ENCODE measurements at regions not wholly inside any gene's neighbourhood (a gene's known extent, or its start where the extent isn't known, plus 50 kb on each side); places are given as distances from the start of the nearest gene placed in this dataset.

- TF ChIP-seq ZNF510 (tag by site-specific recombination; IDR thresholded peaks at IDR 0.05; ENCODE audit: insufficient replicate concordance) (no peak), CTCF (tag by site-specific recombination; IDR thresholded peaks at IDR 0.05) (no peak), ZNF571 (tag by site-specific recombination; IDR thresholded peaks at IDR 0.05) (no peak), ZNF488 (tag by site-specific recombination; IDR thresholded peaks at IDR 0.05) (no peak), ZNF623 (tag by site-specific recombination; IDR thresholded peaks at IDR 0.05) (no peak), ZNF157 (tag by site-specific recombination; IDR thresholded peaks at IDR 0.05) (no peak), TSHZ1 (tag by site-specific recombination; IDR thresholded peaks at IDR 0.05; ENCODE audit: borderline replicate concordance) (no peak), ATF2 (tag by site-specific recombination; IDR thresholded peaks at IDR 0.05; ENCODE audit: low read depth) (no peak), ZNF148 (tag by site-specific recombination; IDR thresholded peaks at IDR 0.05; ENCODE audit: borderline replicate concordance) (no peak), ZNF768 (tag by site-specific recombination; IDR thresholded peaks at IDR 0.05) (no peak), ELK4 (IDR thresholded peaks at IDR 0.05; ENCODE audit: borderline replicate concordance, low read depth, low read length) (no peak), IKZF3 (tag by site-specific recombination; IDR thresholded peaks at IDR 0.05) (no peak)
- TF ChIP-seq, protein P1, sequence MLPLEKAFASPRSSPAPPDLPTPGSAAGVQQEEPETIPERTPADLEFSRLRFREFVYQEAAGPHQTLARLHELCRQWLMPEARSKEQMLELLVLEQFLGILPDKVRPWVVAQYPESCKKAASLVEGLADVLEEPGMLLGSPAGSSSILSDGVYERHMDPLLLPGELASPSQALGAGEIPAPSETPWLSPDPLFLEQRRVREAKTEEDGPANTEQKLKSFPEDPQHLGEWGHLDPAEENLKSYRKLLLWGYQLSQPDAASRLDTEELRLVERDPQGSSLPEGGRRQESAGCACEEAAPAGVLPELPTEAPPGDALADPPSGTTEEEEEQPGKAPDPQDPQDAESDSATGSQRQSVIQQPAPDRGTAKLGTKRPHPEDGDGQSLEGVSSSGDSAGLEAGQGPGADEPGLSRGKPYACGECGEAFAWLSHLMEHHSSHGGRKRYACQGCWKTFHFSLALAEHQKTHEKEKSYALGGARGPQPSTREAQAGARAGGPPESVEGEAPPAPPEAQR (tag by site-specific recombination; IDR thresholded peaks at IDR 0.05) = no peak
- TF ChIP-seq, protein P2, sequence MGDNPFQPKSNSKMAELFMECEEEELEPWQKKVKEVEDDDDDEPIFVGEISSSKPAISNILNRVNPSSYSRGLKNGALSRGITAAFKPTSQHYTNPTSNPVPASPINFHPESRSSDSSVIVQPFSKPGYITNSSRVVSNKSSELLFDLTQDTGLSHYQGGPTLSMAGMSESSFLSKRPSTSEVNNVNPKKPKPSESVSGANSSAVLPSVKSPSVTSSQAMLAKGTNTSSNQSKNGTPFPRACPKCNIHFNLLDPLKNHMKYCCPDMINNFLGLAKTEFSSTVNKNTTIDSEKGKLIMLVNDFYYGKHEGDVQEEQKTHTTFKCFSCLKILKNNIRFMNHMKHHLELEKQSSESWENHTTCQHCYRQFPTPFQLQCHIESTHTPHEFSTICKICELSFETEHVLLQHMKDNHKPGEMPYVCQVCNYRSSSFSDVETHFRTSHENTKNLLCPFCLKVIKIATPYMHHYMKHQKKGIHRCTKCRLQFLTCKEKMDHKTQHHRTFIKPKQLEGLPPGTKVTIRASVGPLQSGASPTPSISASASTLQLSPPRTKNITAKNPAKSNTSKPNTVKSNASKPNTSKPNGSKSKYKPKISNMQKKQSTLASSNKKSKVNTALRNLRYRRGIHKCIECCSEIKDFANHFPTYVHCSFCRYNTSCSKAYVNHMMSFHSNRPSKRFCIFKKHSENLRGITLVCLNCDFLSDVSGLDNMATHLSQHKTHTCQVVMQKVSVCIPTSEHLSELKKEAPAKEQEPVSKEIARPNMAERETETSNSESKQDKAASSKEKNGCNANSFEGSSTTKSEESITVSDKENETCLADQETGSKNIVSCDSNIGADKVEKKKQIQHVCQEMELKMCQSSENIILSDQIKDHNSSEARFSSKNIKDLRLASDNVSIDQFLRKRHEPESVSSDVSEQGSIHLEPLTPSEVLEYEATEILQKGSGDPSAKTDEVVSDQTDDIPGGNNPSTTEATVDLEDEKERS (tag by site-specific recombination; IDR thresholded peaks at IDR 0.05) = no peak
These were observed 310.0 kb upstream of the RUNX1 start for GRCh38 chr21:35359076-35359475.

Data from HEK293 (cell line).